HG03097 (cell line): ENCODE measurements at regions not wholly inside any gene's neighbourhood (a gene's known extent, or its start where the extent isn't known, plus 50 kb on each side); places are given as distances from the start of the nearest gene placed in this dataset.

Experiments used
- ATAC-seq: cut with Tn5 transposase; IDR thresholded peaks from one replicate; pipeline ENCODE4 v1.9.1; 2021; ENCODE audit not compliant: unreplicated experiment, low FRiP score

- no peak for ATAC-seq
Measured at GRCh38 chr2:223107825-223108224, 55.8 kb downstream of the KCNE4 start.

GRCh38 chr2:223108351-223109050 is 56.5 kb downstream of the KCNE4 start:
- no peak for ATAC-seq

GRCh38 chr2:223109341-223109740 is 57.4 kb downstream of the KCNE4 start:
- no peak for ATAC-seq

- ATAC-seq, result no peak
Measured at GRCh38 chr2:223113161-223113560, 61.2 kb downstream of the KCNE4 start.

- ATAC-seq, result no peak
Measured at GRCh38 chr2:223114170-223114569, 62.2 kb downstream of the KCNE4 start.

- no peak for ATAC-seq
Measured at GRCh38 chr2:223114917-223115316, 62.9 kb downstream of the KCNE4 start.

- ATAC-seq, result no peak
Measured at GRCh38 chr2:223117533-223117932, 65.5 kb downstream of the KCNE4 start.

GRCh38 chr2:223121283-223121682 is 69.3 kb downstream of the KCNE4 start:
- no peak for ATAC-seq

GRCh38 chr2:223122781-223123180 is 70.8 kb downstream of the KCNE4 start:
- ATAC-seq, result no peak

GRCh38 chr2:223123855-223124610 is 72.0 kb downstream of the KCNE4 start:
- no peak for ATAC-seq

GRCh38 chr2:223141606-223142005 is 89.6 kb downstream of the KCNE4 start:
- ATAC-seq, result no peak

- no peak for ATAC-seq
Measured at GRCh38 chr2:223142118-223142517, 90.1 kb downstream of the KCNE4 start.

GRCh38 chr2:223147431-223147830 is 95.4 kb downstream of the KCNE4 start:
- no peak for ATAC-seq

- ATAC-seq, result no peak
Measured at GRCh38 chr2:223148516-223148915, 96.5 kb downstream of the KCNE4 start.

GRCh38 chr2:223155956-223156355 is 104.0 kb downstream of the KCNE4 start:
- ATAC-seq, result no peak

- no peak for ATAC-seq
Measured at GRCh38 chr2:223161873-223162458, 110.0 kb downstream of the KCNE4 start.

GRCh38 chr2:223165423-223166214 is 113.6 kb downstream of the KCNE4 start:
- no peak for ATAC-seq

GRCh38 chr2:223166215-223166493 is 114.2 kb downstream of the KCNE4 start:
- ATAC-seq, result no peak

- no peak for ATAC-seq
Measured at GRCh38 chr2:223166983-223167650, 115.1 kb downstream of the KCNE4 start.

GRCh38 chr2:223169830-223170605 is 118.0 kb downstream of the KCNE4 start:
- peak; percentile 84 for ATAC-seq
